8988T (cell line): ENCODE measurements at regions not wholly inside any gene's neighbourhood (a gene's known extent, or its start where the extent isn't known, plus 50 kb on each side); places are given as distances from the start of the nearest gene placed in this dataset.

Experiments
- DNase-seq: peaks from one replicate; pipeline ENCODE4 v3.0.0; 2011

DNA sequence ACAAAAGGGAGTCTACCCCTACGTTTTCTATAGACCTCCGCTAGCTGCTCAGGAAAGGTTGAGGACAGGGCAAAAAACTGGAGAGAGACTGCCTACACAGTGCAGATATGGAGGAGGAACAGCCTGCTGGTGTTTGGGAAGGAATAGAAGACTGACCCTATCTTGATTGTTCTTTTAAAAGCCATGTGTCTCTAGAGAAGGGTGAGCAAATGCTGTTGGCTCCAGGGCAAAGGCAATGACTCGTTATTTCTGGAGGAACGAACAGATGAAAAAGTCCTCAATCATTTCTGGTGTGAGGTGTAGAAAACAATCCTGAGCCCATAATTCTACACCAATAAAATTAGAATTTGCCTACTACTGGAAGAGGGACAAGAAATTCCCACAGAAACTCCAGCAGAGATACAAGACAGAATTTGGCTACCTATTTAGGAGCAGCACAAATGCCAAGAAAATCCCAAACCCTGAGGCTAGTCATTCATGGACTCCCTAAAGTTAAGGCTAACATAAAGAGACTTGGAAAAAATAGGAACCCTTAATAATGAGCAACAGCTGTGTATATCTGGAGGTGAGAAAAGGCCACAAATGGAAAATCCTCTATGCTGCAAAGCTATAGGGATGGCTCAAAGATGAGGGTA is 1206.3 kb upstream of the CNTN5 start:
- no peak for DNase-seq

DNA sequence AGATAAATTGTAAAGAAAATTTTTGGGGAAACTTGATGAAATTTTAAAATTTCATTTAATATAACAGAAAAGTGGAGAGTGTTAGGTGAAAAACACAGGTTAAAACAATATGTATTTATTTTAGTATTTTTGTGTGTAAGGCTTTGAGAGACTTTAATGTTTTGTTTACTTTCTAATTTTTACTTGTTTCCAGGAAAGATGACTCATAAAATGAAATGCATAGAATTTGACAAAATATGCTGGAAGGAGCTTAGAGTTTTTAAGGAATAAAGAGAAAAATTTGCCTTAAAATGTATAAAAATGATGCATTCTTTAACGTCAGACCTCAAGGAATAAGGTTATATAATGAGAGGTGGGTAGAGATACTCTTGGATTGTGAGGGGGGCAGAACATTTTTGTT is 1205.1 kb upstream of the CNTN5 start:
- DNase-seq: no peak

DNA sequence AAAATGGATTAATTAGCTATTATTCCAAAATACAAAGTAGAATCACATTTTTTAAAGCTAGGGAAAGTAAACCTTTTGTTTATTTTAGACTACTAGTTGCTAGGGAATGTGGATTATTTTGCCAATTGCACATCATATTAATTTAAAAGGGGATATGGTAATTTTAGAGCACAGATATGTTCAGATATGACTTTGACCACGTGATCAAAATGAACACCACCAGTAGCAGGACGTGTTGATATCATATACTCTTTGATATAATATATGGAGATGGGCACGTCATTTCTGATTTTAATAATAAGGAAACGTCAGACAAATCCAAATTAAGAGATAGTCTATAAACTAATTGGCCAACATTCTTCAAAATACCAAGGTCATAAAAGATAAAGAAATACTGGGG is 1188.3 kb upstream of the CNTN5 start:
- DNase-seq: no peak

DNA sequence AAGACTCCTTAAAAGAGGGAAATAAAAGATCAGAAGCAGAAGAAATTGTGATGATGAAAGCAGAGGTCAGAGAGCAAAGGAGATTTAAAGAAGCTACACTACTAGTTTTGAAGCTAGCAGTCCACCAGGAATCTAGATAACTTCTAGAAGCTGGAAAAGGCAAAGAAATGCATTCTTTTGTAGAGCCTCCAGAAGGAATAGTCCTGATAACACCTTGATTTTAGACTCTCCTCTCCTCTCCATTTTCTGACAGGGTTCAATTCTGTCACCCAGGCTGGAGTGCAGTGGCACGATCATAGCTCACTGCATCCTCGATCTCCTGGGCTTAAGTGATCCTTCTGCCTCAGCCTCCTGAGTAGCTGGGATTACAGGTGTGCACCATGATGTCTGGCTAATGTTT is 1187.3 kb upstream of the CNTN5 start:
- DNase-seq: no peak

DNA sequence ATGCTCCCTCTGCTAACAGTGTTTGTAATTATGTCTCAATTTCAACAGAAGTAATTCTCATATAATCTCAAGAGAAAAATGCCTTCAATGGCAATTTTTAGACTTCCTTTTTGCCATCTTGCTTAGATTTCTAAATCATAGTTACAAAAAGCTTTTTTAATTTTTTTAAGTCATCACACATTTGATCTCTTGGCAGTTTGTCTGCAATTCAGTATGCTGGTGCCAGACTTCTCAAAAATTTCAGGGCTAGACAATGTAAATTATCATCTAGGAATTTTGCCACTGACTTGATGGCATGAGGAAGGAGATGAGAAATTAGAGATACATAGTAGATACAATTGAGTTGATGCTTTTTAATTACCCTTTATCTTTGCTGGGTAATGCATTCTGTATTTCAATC is 1176.7 kb upstream of the CNTN5 start:
- no peak for DNase-seq

DNA sequence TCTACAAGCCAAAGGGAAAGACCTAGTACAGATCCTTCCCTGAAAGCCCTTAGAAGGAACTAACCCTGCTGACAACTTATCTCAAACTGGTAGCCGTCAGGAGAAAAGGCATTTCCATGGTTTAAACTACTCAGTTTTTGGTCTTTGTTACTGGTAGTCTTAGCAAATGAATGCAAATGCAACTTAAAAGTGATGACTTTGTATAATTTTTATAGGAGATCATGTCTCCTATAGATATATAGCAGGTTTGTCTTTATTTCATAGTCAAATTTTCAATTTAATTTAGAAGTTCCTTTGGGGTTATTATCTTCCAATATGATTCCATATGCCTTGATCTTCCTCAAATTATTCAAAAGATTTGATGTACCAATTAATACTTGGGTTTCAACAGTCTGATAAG is 1173.0 kb upstream of the CNTN5 start:
- DNase-seq: no peak

DNA sequence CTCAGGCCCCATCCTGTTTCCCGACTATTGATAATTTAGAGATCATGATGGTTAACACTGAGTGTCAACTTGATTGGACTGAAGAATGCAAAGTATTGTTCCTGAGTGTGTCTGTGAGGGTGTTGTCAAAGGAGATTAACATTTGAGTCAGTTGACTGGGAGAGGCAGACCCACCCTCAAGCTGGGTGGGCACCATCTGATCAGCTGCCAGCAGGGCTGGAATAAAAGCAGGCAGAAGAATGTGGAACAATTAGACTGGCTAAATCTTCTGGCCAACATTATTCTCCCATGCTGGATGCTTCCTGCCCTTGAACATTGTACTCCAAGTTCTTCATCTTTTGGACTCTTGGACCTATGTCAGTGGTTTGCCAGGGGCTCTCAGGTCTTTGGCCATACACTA is 1170.0 kb upstream of the CNTN5 start:
- no peak for DNase-seq

DNA sequence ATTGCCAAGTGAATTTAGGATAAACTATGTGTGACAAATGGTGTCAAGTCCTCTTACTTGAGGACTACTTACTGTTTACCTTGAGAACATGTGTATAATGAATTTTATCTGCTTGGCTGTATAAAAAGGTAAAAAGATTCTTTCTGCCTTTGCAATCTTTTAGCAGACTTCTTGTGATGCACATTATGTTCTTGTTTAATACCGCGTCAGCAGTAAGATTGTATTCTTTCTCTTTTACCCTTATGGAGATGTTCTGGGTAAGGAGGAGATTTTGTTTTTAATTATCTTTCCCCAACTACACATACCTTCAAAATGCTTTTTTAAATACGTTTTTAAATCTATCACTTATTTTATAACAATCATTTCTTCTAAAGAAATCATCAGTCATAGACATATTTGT is 1166.4 kb upstream of the CNTN5 start:
- no peak for DNase-seq

DNA sequence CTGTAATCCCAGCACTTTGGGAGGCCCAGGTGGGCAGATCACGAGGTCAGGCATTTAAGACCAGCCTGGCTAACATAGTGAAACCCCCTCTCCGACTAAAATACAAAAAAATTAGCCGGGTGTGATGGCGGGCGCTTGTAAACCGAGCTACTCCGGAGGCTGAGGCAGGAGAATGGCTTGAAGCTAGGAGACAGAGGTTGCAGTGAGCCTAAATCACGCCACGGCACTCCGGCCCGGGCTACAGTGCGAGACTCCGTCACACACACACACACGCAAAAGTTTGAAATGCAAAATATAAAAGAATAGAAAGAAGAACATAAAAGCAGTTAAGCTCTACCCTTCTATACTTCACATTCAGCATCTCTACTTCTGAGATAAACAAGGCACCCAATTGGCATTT is 1165.9 kb upstream of the CNTN5 start:
- DNase-seq: no peak

DNA sequence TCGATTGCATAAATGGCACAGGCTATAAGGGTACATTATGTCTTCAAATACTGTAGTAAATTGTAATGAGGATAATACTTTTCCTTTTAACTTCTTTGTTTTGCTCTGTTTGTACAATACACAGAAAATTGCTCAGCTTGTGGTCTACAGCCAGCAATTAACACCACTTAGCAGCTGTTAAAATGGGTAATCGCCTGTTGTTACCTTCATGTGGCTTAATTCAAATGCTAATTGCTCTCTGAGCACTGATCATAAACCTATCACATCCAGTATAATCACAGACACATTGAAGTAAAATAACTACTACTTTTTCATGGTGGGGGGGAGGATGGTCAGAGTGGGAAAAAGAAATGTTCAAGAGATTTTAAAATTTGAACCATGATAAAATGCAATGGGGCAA is 1164.1 kb upstream of the CNTN5 start:
- no peak for DNase-seq

DNA sequence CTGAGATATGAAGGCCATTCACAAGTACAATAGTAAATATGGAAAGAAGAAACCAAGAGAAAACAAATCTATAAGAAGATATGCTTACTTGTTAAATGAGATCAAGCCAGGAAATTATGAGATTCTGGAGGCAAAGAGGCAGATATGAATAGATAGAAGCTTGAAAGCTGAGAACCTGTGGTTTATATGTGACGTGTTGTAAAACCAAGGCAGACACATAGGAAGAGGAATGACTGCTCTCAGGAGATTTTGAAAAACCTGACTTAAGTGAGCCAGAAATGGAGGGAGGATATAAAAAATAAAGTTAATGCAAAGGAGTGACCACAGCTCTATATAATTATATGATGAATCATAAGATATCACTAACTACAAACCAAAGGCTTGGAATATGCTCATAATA is 1160.5 kb upstream of the CNTN5 start:
- DNase-seq: no peak

DNA sequence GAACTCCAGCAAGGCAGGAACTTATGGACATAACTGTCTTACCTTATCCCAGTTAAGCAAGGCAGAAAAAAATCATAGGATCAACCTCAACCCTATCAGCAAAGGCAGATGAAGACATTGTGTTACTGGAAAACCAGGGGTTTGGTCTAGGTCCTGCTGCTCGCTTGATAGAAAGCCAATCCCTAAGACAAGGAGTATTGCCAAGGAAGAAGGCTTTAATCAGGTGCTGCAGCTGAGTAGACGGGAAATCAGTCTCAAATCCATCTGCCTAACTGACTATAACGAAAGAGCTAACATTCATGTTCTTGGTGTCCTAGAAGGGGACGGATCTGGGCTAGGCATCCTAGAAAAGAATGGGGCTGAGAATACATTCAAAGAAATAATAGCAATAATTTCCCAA is 1158.7 kb upstream of the CNTN5 start:
- DNase-seq: no peak

DNA sequence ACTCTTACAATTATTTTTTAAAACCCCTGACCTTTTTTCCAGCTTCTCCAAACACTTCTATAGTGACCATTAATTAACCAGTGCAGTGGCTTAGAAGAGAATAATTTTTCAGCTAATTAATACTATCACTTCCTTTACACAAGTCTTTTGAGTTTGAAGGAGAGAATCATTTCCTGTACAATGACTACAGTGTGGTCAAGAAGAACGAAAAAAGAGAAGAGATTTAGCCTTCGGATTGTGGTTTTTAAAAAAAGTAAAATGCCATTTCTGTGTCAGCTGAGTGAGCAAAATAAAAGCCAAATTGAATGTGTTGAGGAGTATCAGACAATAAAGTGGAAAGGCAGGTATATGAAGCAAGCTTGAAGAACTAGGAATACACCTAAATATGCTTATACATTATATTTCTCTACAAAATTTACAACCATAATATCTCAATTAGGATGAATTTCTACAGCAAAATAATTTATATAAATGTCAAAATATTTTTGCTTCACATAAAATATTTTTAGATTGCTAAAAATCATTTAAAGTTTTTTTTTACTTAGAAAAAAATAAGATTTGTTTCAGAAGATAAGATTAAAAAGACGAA is 1155.2 kb upstream of the CNTN5 start:
- no peak for DNase-seq

DNA sequence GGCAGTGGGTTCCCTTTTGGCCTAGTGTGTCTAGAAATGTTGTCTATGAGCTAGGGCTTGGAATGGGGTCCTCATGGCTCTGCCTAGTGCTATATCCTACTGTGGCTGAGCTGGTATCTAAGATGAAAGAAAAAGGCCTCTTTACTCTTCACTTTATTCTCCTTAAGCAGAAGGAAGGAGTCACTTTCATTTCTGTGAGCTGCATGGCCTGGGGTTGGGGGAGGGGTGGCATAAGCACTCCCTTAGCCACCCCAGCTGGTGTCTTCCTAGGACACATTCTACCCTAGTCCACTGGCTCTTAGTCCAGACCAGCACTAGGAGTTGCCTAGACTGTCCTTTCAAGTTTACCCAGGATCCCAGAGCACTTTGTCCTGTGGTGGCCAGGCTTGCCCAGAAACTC is 1148.9 kb upstream of the CNTN5 start:
- no peak for DNase-seq

DNA sequence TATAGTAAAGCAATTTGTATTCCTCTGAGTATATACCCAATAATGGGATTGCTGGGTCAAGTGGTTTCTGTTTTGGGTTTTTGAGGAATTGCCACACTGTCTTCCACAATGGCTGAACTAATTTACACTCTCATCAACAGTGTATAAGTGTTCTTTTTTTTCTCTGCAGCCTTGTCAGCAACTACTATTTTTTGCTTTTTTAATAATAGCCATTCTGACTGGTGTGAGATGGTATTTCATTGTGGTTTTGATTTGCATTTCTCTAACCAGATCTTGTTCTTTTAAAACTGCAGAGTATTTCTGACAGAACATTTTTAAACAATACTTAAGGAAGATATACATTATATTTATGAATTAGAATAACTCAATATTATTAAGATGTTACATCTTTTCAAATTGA is 1140.5 kb upstream of the CNTN5 start:
- DNase-seq: no peak

DNA sequence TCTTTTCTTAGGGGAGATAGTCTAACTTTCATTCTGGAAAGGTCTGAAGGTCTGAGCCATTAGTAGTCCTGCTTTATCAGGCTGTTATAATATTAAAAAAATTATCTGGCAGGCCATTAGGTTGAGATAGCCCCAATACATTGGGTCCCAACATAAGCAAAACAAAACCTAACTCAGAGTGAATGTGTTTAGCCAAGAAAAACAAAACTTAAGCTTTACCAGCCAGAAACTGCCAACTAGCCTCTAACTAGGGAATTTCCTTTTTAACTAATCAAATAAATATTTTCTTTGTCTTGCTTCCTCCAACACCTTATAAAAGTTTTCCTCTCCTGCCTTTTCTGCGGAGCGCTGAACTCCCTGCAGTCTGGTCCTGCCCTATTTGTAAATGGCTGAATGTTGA is 1137.7 kb upstream of the CNTN5 start:
- no peak for DNase-seq

DNA sequence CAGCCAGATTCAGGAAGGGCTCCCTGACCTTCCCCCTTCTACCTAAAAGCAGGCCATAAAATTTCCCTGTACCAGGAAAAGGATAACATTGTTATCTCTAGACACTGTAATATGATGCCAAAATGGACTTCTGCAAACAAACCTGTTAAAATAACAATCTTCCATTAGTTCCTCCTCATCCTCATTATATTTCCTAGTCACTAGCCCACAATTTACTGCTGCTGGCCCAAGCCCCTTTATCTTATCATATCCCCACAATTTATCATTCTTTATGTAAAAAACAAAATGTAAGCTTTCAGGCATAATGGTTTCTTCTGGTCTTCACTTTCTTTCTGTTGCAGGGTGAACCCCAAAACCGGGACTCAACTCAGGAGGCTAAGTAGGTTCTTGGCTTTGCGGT is 1132.1 kb upstream of the CNTN5 start:
- DNase-seq: no peak

DNA sequence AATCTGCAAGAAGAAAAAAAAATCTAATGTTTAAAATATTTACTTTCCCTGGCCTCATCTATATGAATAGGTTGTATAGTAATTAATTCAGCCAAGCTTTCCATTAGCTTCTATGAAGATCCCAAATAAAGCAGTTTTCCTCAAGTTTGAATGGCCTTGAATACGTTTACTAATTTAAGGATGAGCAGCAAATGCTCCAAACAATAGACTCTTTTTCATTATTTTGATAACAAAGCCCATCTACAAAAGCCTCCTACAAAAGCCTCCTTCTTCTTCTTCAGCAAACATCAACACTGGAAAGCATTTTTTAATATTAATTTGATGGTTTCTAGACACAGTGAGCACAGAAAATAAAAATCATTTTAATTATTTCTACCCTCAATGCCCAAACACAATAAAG is 1130.3 kb upstream of the CNTN5 start:
- no peak for DNase-seq

DNA sequence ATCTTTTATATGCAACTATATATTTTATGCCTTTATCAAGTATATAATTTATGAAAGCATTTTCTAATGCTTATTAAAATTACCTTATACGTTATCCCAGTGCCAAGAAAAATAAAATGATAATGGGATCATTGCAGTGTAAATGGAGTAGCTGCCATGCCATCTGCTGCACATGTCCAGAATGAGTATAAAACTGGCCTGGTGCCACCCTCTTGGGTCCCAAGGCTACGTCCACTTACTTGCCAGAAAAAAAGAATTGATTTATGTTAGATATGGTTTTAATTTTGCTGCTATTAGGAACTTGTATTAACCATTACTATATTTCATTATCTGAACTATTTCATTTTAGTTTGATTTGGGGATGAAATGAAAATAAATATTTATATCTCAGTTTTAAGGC is 1127.1 kb upstream of the CNTN5 start:
- no peak for DNase-seq

DNA sequence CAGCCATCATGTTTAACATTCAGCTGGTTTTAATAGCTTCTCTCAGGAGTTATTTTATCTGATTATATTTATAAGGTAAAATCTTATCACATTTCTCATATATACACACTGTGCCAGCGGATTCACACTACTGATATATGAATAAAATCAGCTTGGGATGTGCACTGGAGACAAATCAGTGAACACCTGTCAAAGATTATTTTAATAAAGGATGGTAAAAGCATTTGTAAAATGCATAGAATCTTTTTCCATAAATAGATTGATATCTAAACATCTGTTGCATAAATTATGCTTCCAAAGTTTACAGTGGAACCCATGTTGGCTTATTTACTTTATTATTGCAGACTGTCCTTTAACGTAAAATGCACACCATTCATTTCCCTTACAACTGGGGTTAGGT is 1125.8 kb upstream of the CNTN5 start:
- DNase-seq: no peak

DNA sequence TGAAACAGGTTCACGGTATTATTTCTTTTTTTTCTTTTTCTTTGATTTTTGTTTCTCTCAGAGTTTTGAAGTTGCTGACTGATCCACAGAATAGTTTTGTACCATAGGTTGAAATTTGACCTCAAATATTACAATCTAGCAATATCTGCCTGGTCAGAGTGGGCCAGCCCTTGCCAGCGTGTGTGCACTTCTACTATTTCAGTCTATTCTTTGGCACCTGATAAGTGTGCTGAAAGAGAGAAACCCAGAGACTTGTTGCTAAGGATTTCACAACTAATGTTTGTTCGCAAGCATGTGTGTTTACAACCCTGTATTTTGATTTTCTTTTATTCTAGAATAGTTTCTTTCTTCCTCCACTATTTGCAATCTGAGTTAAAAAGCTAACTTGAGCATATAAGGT is 1125.2 kb upstream of the CNTN5 start:
- no peak for DNase-seq

DNA sequence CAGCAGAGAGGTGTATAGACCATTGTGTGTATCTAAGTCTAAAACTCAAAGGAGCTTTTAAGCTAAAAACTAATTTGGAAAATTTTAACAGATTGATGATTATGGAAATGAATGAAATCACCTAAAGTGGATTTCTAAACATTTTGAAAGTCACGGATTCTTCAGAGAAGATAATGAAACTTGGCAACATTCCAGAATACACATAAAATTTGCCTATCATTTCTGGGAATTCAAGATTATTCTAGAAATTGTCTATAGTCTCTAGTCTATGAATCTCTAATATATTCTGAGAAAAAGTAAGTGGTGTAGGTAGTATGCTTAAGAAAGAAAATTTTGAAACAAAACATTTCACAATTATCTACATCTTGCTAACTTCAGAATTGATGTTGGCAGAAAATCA is 1117.9 kb upstream of the CNTN5 start:
- no peak for DNase-seq

DNA sequence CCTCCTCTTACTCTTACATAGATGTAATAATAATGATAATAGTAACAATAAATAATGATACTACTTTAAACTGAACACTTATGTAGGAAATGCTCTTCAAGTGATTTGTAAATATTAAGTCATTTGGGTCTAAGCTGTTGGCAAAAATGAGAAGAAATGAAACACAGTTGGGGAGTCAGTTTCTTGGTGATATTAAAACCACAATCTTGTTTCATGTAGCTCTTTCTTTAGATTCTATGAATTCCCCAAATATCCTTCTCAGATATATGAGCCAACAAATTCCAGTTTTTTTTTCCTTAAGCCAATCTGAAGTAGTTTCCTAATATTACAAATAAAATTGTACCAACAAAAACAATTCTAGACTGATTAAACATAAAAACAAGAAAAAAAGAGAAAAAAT is 1115.6 kb upstream of the CNTN5 start:
- DNase-seq: no peak

DNA sequence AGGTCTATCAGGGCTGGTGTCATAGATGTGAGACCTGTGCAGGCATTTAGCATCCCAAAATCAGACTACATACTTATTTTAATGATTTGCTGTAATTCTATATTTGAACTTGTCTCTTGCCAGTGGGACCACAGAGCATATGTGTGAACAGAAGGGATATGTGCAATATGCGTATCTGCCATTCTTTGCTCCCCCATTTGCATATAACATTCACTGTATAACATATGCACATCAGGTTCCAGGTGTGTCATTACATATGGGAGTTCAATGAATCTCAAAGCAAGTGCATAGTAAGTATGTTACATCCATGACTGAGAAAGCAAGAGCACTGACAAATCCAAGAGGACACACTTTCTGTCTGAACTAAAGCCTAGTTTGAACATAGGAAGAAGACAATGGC is 1115.1 kb upstream of the CNTN5 start:
- no peak for DNase-seq

DNA sequence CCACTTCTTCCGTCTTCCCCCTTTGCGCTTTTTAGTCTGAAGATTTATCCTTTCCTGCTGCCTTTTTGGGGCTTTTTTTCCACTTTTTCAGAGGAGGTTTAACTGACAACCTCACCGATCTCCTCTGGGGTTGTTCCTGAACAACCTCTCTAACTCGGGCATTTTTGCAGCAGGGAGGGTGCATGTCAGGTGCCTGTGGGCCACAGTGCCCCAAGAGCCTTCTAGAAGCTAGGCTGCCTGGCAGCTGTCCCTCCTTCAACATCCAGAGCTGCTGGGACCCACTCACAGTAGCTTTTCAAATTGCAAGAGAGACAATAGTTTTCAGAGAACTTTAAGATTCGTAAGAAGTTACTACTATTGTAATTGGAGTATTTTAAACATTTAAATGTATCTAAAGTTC is 1112.4 kb upstream of the CNTN5 start:
- no peak for DNase-seq
